ENCODE measurements at regions not wholly inside any gene's neighbourhood (a gene's known extent, or its start where the extent isn't known, plus 50 kb on each side); places are given as distances from the start of the nearest gene placed in this dataset.

- DNase-seq = peak; percentile 91
Observed at GRCh38 chr5:135135530-135136226, 101.7 kb upstream of the PITX1 start.

DNA sequence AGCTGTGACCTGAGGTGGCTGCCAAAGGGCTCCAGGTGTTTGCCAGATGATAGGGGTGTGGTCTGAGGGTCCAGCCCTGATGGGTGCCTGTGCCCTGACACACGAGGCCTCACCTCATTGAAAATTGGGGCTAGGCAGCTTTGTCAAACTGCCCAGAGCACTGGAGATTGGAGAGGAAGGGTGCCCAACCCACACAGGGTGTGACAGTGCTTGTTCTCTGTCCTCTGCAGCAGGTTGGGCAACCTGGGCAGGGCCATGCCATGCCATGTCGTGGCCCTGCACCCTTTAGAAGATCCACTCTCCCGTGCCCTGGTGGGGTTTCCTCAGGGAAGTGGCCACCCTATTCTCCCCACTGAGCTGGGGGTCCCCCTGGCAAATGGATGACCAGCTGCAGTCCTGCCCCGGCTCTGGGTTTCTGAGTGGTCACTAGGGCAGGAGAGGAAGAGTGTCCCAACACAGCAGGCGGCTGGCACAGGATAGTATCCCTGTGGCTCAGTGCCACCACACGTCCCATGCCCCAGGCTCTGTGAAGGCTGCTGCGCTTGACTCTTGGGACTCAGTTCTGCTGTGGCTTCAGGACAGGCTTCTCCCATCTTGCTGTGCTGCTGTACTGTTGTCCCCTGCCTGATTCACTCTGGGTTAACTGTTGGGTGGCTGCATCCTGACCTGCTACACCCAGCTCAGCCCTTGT, 100.8 kb upstream of the PITX1 start:
- DNase-seq = no peak

DNA sequence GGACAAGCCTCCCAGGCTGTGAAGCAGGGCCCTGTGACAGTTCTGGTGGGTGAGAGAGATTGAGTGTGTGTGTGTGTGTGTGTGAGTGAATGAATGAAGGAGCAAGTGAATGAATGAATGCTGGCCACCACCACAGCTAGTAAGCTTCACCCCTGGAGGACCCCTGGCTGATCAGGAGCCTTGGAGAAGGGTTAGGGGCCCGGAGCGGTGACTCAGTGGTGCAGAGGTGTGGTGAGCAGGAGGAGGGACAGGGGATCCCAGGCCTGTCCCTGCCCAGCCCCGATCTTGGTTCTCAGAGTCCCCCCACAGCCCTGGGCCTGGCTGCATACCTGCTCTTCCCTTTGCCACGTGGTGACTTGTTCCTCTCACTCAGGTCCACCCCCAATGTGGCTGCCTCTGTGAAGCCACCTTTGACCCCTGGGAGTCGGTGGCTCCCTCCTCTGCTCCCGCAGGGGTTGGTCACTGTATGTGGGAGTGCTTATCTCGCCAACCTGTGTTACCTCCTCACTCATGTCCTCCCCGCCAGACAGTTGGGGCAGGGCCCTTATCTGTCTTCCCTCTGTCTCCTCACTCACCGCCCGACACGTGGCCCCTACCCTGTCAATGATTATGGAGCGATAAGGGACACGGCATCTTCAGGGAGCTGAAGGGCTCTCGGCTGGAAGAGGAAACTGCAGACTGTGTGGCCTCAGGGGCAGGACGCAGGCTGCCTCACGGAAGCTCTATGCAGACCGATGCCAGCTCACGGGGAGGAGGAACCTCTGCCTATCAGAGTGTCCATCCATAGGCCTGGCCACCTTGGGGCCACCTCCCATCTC, 99.9 kb upstream of the PITX1 start:
- DNase-seq = no peak

DNA sequence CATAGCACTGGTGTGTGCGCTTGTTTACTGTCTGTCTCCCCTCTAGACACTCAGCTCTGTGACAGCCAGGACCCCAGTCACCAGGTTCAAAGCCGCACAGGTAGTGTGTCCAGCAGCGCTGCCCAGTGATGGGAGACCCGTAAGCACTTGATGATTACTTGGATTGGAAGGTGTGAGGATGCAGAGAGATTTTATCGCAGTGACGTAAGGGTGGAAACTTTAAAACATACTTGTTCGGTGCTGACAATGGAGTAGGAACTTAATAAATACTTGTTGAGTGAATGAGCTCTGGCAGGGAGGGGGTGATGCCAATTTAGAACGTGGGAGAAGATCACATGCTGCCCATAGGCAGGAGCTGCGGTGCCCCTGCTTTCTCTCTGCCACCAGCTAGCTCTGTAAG, 99.2 kb upstream of the PITX1 start:
- DNase-seq = no peak

- no peak for DNase-seq
Observed at GRCh38 chr5:135131801-135132680, 98.0 kb upstream of the PITX1 start.

DNA sequence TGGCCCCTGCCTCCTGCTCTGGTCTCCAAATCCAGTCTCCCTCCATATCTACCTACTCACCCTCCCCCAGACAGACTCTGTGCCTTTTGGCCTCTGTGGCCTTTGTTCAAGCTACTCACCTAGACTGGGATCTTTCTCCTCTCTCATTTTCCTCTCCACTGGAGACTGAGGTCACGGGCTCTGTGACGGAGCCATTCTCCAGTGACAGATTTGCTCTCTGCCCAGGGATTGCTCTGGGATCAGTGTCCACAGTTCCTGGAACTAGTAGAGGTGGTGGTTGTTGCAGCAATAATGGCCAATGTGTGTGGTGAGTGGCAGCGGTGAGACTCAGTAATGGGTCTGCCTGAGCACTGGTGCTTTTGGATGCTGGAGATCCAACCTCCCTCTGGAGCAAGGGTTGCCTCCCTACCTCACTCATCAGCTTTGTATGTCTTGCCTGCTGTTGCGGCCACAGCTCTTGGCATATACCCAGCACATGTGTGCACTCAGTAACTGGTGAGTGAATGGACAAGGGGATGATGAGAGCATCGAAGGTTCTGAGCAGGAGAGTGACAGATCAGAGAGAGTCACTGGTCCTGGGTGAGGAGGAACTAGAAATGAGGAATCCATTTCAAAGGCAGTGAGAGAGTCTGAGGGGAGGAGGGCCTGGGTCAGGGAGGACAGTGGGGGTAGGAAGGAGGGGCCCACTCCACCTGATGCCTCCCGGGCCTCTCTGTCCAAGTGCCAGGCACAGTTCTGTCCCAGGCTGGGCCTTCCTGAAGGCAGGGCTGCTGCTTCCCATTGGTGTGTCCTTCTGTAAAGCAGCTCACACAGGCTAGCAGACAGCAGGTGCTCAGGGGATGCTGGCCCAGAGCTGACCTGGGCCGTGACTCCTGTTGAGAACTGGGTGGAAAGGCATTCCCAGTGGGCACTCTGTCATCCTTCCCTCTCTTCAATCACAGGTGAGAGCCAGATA, 96.5 kb upstream of the PITX1 start:
- no peak for DNase-seq

- peak; percentile 8 for DNase-seq
Observed at GRCh38 chr5:135129307-135129706, 95.3 kb upstream of the PITX1 start.

GRCh38 chr5:135128361-135128760, 94.3 kb upstream of the PITX1 start:
- DNase-seq = no peak

- no peak for DNase-seq
Observed at GRCh38 chr5:135127439-135128240, 93.6 kb upstream of the PITX1 start.

DNA sequence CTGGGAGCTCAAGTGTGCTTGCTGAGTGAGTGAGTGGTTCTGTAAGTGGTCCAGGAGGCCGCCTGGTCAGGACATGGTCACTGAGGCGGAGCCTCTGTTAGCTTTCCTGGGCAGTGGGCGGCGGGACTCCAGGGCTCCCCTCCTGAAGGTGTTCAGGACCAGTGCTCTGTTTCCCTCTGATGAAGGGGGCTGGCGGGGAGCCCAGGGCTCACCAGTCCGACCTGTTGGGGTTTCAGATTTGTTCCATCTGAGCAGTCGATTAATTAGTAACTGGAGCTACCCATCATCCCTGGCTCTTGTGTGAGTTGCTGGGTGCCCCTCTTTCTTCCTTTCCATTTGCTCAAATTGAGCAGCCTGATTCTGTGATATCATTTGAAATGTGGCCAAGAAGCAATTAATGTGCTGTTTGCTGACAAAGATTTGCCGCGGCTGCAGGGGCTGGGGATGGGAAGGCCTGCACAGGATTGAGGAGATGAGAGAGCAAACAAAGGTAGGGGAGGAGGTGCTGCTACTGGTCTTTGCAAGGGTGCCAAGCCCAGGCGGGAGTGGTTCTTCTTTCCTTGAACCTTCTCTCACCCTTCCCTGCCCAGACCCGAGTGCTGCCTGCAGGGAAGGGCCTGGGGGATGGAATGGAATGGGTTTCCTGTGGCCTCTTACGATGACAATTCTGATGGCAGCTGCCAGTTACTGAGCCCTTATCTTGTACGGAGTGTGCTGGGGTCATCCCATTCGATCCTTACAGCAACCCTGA, 92.8 kb upstream of the PITX1 start:
- DNase-seq = peak; percentile 66

DNA sequence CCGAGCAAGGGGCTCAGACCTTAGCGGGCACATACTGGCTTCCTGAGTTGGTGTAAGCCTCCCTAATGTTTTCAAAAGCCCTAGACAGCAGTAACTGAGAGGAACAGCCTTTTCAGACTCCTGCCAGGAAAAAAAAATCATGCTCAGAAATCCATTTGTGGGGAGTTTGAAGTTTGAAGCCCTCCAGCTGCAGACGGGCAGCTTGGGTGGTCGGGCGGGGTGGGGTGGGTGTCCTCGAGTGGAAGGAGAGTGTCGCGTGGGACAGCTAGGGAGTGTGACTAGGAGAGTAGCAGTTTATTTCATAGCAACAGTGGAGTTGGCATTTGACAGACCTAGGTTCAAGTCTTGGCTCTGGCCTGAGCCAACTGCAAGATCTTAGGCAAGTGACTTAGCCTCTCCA, 90.7 kb upstream of the PITX1 start:
- DNase-seq = no peak

- DNase-seq = no peak
Observed at GRCh38 chr5:135124128-135124527, 90.1 kb upstream of the PITX1 start.

DNA sequence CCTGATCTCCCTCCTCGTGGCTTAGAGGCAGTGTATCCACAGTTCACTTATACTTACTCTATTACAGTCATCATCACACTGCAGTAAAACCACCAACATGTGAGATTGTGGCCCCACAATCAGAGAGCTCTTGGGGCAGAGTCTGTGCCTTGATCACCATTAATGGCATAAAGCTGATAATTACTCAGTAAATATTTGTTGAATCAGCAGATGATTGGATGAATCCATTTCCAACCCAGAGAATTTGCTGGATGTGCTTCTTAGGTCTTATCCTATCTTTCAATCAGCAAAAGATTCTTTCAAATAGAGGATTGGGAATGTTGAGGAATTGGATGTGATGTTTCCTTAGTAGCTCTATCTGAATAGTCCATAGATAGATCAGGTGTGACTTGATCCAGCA, 88.8 kb upstream of the PITX1 start:
- no peak for DNase-seq

DNA sequence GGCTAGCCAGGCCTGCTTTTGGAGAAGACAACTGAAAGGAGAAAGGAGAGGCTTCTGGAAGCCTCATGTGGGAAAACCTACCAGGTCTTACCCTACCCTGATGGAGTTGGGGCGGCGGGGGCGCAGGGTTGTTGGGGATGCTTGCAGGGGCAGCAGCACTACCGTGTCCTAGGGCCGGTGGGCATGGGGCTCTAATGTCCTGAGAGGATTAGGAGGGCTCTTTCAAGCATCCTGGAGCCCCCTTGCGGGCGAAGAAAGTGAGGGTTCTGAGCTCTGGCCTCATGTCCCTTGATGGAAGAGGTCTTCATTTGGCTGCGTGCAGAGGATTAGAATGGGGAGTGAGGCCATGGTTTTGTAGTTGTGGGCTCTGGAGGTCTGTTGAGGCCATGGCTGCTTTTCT, 86.9 kb upstream of the PITX1 start:
- no peak for DNase-seq

DNA sequence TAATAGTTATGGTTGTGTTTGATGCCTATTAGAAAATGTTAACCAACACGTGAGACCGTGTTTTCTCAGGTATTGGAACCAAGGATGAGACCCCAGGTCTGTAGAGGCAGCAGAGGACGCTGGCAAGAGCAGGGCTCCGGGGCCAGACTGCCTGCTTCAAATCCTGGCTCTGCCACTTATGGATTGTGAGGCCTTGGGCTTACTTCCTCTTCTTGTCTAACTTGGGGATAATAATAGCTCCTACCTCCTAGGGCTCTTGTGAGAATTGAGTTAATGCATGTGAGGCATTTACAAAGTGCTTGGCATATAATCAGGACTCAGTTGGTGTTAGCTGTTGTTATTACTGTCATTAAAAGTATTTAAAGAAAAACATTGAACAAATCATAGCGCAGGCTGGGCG, 85.5 kb upstream of the PITX1 start:
- DNase-seq = no peak

DNA sequence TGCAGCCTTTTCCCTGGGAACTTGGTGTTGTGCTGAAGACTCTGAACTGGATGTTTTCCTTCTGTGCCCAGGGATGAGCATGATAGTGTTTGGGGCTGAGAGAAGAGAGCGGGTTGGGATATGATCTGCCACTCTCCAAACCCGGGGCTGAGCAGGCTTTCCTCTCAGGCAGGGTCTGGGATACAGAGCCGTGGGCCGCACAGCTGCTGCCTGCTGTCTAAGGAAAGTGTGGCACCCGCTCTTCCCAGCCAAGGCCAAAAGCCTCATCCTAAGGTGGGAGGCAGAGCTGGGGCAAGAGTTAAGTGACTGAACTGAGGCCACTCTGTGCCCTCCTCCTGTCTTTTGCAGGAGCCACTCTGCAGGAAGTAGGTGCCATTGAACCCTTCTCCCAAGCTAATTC, 83.6 kb upstream of the PITX1 start:
- DNase-seq = no peak

GRCh38 chr5:135116160-135116561, 82.1 kb upstream of the PITX1 start:
- DNase-seq = no peak

GRCh38 chr5:135115591-135115990, 81.6 kb upstream of the PITX1 start:
- no peak for DNase-seq

DNA sequence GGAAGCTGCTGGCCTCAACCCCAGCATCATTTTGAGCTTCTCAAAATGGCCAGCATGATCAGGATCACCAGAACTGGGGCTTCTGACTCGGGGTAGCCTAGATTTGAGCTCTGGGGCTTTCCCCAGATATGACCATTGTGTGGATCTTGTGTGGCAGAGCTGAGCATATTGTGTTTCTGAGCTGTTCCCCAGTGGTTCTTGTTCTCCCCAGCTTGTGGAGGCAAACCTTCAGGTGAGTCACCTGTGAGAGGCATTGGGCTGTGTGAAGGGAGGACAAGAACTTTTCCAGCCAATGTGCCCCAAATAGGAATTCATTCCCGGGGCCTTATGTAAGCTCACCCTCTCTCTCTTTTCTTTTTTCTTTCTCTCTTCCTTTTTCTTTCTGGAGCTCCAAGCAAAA, 80.7 kb upstream of the PITX1 start:
- no peak for DNase-seq

All from NCI-H2029 treated with DMSO at 0.1 percent for 48 hours (cell line).